PC-3 (cell line): ENCODE measurements at regions not wholly inside any gene's neighbourhood (a gene's known extent, or its start where the extent isn't known, plus 50 kb on each side); places are given as distances from the start of the nearest gene placed in this dataset.

ENCODE experiments used
- ATAC-seq: fragments of 200-7000 bp; cut with Tn5 transposase; 2 replicates; pipeline ENCODE4 v1.9.1; 2020; ENCODE audit warnings: mild to moderate bottlenecking, moderate library complexity
- BruUV-seq: library from RNA; stranded (reverse); fragments of 400-500 nt; replicated peaks from 2 replicates; lab custom pipeline; 2021; lab: Mats Ljungman, UMichigan
- CTCF ChIA-PET: fragments of 300-600 bp; sonication (Branson Sonifier 250); formaldehyde crosslinking; loops from one replicate; lab custom pipeline; 2022; ENCODE audit warnings: antibody characterized with exemption; lab: Charles Lee
- POLR2A ChIA-PET: fragments of 300-600 bp; sonication (Branson Sonifier 250); formaldehyde crosslinking; loops from one replicate; lab custom pipeline; 2022; ENCODE audit warnings: antibody characterized with exemption; ENCODE audit not compliant: unreplicated experiment; lab: Charles Lee
- DNase-seq: peaks from one replicate; pipeline ENCODE4 v3.0.0-alpha.2; 2015
- H2AFZ ChIP-seq: fragments of 300-600 bp; sonication (generic); 2 replicates; pipeline ENCODE4 v1.6.0; 2016; ENCODE audit warnings: antibody characterized with exemption, low read length
- H3F3A ChIP-seq: fragments of 300-600 bp; sonication (generic); one replicate; pipeline ENCODE4 v1.6.0; 2017; ENCODE audit warnings: antibody characterized with exemption, low read length, control low read depth, mild to moderate bottlenecking; ENCODE audit not compliant: unreplicated experiment
- H3K27ac ChIP-seq: fragments of 300-600 bp; sonication (generic); 2 replicates; pipeline ENCODE4 v1.5.1; 2016; ENCODE audit warnings: mild to moderate bottlenecking, low read length
- H3K27me3 ChIP-seq: fragments of 300-600 bp; sonication (generic); 2 replicates; pipeline ENCODE4 v1.6.1; 2016; ENCODE audit warnings: low read length, mixed read lengths
- H3K36me3 ChIP-seq: fragments of 300-600 bp; sonication (generic); 2 replicates; pipeline ENCODE4 v1.6.1; 2016; ENCODE audit warnings: low read depth, mixed run types, low read length, mixed read lengths
- H3K4me1 ChIP-seq: fragments of 300-600 bp; sonication (generic); 2 replicates; pipeline ENCODE4 v1.5.1; 2016; ENCODE audit warnings: low read length; ENCODE audit not compliant: insufficient read depth
- H3K4me2 ChIP-seq: fragments of 300-600 bp; sonication (generic); 2 replicates; pipeline ENCODE4 v1.6.0; 2016; ENCODE audit warnings: low read length
- H3K4me3 ChIP-seq: fragments of 300-600 bp; sonication (generic); 2 replicates; pipeline ENCODE4 v1.5.1; 2016; ENCODE audit warnings: mild to moderate bottlenecking, low read length, mixed read lengths
- H3K79me2 ChIP-seq: fragments of 300-600 bp; sonication (generic); 2 replicates; pipeline ENCODE4 v1.6.1; 2017; ENCODE audit warnings: low read length, mixed read lengths
- H3K9ac ChIP-seq: fragments of 300-600 bp; sonication (generic); 2 replicates; pipeline ENCODE4 v1.6.0; 2016; ENCODE audit warnings: mild to moderate bottlenecking, low read length
- H3K9me2 ChIP-seq: fragments of 300-600 bp; sonication (generic); replicated peaks from 2 replicates; pipeline ENCODE4 v1.6.1; 2016; ENCODE audit warnings: mixed run types, low read length, mixed read lengths
- H3K9me3 ChIP-seq: fragments of 300-600 bp; sonication (generic); 2 replicates; pipeline ENCODE4 v1.6.1; 2016; ENCODE audit warnings: low read length, mixed read lengths
- H4K20me1 ChIP-seq: fragments of 300-600 bp; sonication (generic); 2 replicates; pipeline ENCODE4 v1.6.1; 2016; ENCODE audit warnings: low read length, mixed read lengths
- EZH2 ChIP-seq: fragments of 300-600 bp; sonication (generic); IDR thresholded peaks from one replicate; pipeline ENCODE4 v1.6.1; 2017; ENCODE audit warnings: antibody characterized with exemption, mild to moderate bottlenecking, low read length; ENCODE audit not compliant: unreplicated experiment
- EZH2phosphoT487 ChIP-seq: fragments of 300-600 bp; sonication (generic); IDR thresholded peaks from 2 replicates; pipeline ENCODE4 v1.6.1; 2018; ENCODE audit warnings: mild to moderate bottlenecking, antibody characterized with exemption, low read length, borderline replicate concordance
- intact Hi-C: fragments of 100-400 bp; cut with micrococcal nuclease; formaldehyde crosslinking; loops from 2 replicates; pipeline ENCODE4 v1.9.0; 2023
- TF ChIP-seq, protein P1 (sequence below): fragments of 300-600 bp; sonication (generic); conservative IDR thresholded peaks from 2 replicates; pipeline ENCODE4 v1.5.1; 2017; ENCODE audit warnings: antibody characterized with exemption, low read depth, mild to moderate bottlenecking, low read length

DNA sequence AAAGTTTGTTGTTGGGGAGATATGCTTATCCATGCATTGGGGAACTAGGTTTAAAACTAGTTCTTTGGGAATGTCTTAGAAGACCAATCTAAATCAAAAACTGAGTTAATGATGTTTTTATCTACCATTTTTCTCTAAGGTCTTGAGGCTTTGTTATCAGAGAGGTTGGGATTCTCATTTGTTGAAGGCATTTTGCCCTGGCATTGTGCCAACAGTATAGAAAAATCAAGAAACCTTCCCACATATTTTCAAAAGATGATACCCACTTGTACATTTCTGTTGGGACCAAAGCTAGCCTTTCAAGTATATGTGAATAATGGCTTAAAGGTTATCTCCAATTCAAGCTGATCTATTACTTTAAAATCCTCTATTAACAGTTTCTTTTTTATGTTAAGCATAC is 419.8 kb upstream of the KIF2A start:
- CTCF ChIA-PET: no interaction called here
- H3K9ac ChIP-seq: no peak overlapping the region
- no peaks in the 10 kb centered on the region for H4K20me1 ChIP-seq
- no TSS peak for BruUV-seq
- no peaks in the 10 kb centered on the region for H3K79me2 ChIP-seq
- no peaks in the 10 kb centered on the region for H3K9me3 ChIP-seq
- no peak overlapping the region for H2AFZ ChIP-seq
- H3F3A ChIP-seq: no peaks in the 10 kb centered on the region
- no peaks in the 10 kb centered on the region for H3K4me1 ChIP-seq
- DNase-seq: no peak
- H3K9me2 ChIP-seq: no peaks in the 10 kb centered on the region
- no peak overlapping the region for H3K4me3 ChIP-seq
- POLR2A ChIA-PET: no interaction called here
- no peaks in the 10 kb centered on the region for H3K27me3 ChIP-seq
- TF ChIP-seq EZH2phosphoT487: no peak
- TF ChIP-seq EZH2: no peak
- TF ChIP-seq, protein P1, sequence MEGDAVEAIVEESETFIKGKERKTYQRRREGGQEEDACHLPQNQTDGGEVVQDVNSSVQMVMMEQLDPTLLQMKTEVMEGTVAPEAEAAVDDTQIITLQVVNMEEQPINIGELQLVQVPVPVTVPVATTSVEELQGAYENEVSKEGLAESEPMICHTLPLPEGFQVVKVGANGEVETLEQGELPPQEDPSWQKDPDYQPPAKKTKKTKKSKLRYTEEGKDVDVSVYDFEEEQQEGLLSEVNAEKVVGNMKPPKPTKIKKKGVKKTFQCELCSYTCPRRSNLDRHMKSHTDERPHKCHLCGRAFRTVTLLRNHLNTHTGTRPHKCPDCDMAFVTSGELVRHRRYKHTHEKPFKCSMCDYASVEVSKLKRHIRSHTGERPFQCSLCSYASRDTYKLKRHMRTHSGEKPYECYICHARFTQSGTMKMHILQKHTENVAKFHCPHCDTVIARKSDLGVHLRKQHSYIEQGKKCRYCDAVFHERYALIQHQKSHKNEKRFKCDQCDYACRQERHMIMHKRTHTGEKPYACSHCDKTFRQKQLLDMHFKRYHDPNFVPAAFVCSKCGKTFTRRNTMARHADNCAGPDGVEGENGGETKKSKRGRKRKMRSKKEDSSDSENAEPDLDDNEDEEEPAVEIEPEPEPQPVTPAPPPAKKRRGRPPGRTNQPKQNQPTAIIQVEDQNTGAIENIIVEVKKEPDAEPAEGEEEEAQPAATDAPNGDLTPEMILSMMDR: no peak
- intact Hi-C loops: no loop called here
- H3K36me3 ChIP-seq: no peaks in the 10 kb centered on the region
- no peak overlapping the region for H3K27ac ChIP-seq
- no peak for ATAC-seq
- H3K4me2 ChIP-seq: no peak overlapping the region

GRCh38 chr5:61887271-61887670 is 418.7 kb upstream of the KIF2A start:
- Histone ChIP-seq H3K4me2 (no peak overlapping the region), H3K9me2 (no peaks in the 10 kb centered on the region), H3K27ac (no peak overlapping the region), H3K27me3 (no peaks in the 10 kb centered on the region), H3K36me3 (no peaks in the 10 kb centered on the region), H3K9ac (no peak overlapping the region), H3K4me3 (no peak overlapping the region), H3K4me1 (no peaks in the 10 kb centered on the region), H3K9me3 (no peaks in the 10 kb centered on the region), H2AFZ (no peak overlapping the region), H3F3A (no peaks in the 10 kb centered on the region), H4K20me1 (no peaks in the 10 kb centered on the region), H3K79me2 (no peaks in the 10 kb centered on the region)
- CTCF ChIA-PET: no interaction called here
- ATAC-seq (no peak), DNase-seq (peak; percentile 37)
- POLR2A ChIA-PET: no interaction called here
- TF ChIP-seq EZH2phosphoT487: no peak
- TF ChIP-seq, protein P1: no peak
- TF ChIP-seq EZH2: no peak
- no TSS peak for BruUV-seq
- intact Hi-C loops: no loop called here

GRCh38 chr5:61894046-61894445 is 412.0 kb upstream of the KIF2A start:
- no peak for TF ChIP-seq EZH2phosphoT487
- TF ChIP-seq, protein P1: no peak
- no peak for TF ChIP-seq EZH2
- BruUV-seq: no TSS peak

More at GRCh38 chr5:61894046-61894445, 412.0 kb upstream of the KIF2A start:
- no peak overlapping the region for H2AFZ ChIP-seq
- no peak overlapping the region for H3K4me2 ChIP-seq
- no peaks in the 10 kb centered on the region for H3K9me2 ChIP-seq
- no peak for DNase-seq
- no peaks in the 10 kb centered on the region for H3F3A ChIP-seq
- ChIA-PET CTCF (no interaction called here), POLR2A (no interaction called here)
- intact Hi-C loops: no loop called here
- H3K36me3 ChIP-seq: no peaks in the 10 kb centered on the region
- H3K27me3 ChIP-seq: no peaks in the 10 kb centered on the region
- no peaks in the 10 kb centered on the region for H3K4me1 ChIP-seq
- no peaks in the 10 kb centered on the region for H3K9me3 ChIP-seq
- H4K20me1 ChIP-seq: no peaks in the 10 kb centered on the region
- H3K4me3 ChIP-seq: no peak overlapping the region
- no peak overlapping the region for H3K27ac ChIP-seq
- H3K79me2 ChIP-seq: no peaks in the 10 kb centered on the region
- H3K9ac ChIP-seq: no peak overlapping the region
- ATAC-seq: no peak
